ENCODE measurements at regions not wholly inside any gene's neighbourhood (a gene's known extent, or its start where the extent isn't known, plus 50 kb on each side); places are given as distances from the start of the nearest gene placed in this dataset.
A peak's percentile ranks its signal among the peaks of the same experiment; 100 is the strongest.

- ATAC-seq (no peak), DNase-seq (ENCODE audit: low spot score) (no peak)
- no peak overlapping the region for H3K4me3 Mint-ChIP-seq
Observed at GRCh38 chr20:16124491-16124890, 448.8 kb downstream of the KIF16B start.

GRCh38 chr20:16123623-16124022 is 449.6 kb downstream of the KIF16B start:
- peaks cover 0 to 3% of the 10 kb centered on the region in 2 donors for H3K27me3 Mint-ChIP-seq
- no peaks in the 10 kb centered on the region for H3K4me1 Mint-ChIP-seq (ENCODE audit: low read depth in 2 of 2)
- ATAC-seq, result no peak
- H3K4me3 Mint-ChIP-seq, result no peak overlapping the region
- peaks cover 6% of the 10 kb centered on the region for H3K36me3 Mint-ChIP-seq
- no peak for DNase-seq (ENCODE audit: low spot score)
- H3K27ac Mint-ChIP-seq, result no peak overlapping the region
- no peaks in the 10 kb centered on the region for H3K9me3 Mint-ChIP-seq

More at GRCh38 chr20:16124491-16124890, 448.8 kb downstream of the KIF16B start:
- peaks cover 0 to 3% of the 10 kb centered on the region in 2 donors for H3K27me3 Mint-ChIP-seq
- no peaks in the 10 kb centered on the region for H3K9me3 Mint-ChIP-seq
- H3K4me1 Mint-ChIP-seq (ENCODE audit: low read depth in 2 of 2), result no peaks in the 10 kb centered on the region
- H3K27ac Mint-ChIP-seq, result no peak overlapping the region
- H3K36me3 Mint-ChIP-seq, result peaks cover 4% of the 10 kb centered on the region

GRCh38 chr20:16119909-16120308 is 453.3 kb downstream of the KIF16B start:
- DNase-seq (ENCODE audit: low spot score), result no peak
- no peaks in the 10 kb centered on the region for H3K4me1 Mint-ChIP-seq (ENCODE audit: low read depth in 2 of 2)
- no peak overlapping the region for H3K27ac Mint-ChIP-seq
- peaks cover 0 to 7% of the 10 kb centered on the region in 2 donors for H3K27me3 Mint-ChIP-seq
- no peak overlapping the region for H3K4me3 Mint-ChIP-seq
- H3K9me3 Mint-ChIP-seq, result peaks cover 7% of the 10 kb centered on the region
- peaks cover 11% of the 10 kb centered on the region for H3K36me3 Mint-ChIP-seq
- ATAC-seq, result no peak

- H3K27ac Mint-ChIP-seq, result no peak overlapping the region
- ATAC-seq (no peak), DNase-seq (ENCODE audit: low spot score) (no peak)
- H3K9me3 Mint-ChIP-seq, result peaks cover 10% of the 10 kb centered on the region
- peaks cover 15% of the 10 kb centered on the region for H3K36me3 Mint-ChIP-seq
- H3K4me3 Mint-ChIP-seq, result no peak overlapping the region
- H3K4me1 Mint-ChIP-seq (ENCODE audit: low read depth in 2 of 2), result no peaks in the 10 kb centered on the region
- H3K27me3 Mint-ChIP-seq, result peaks cover 6 to 10% of the 10 kb centered on the region in 2 donors
Observed at GRCh38 chr20:16115911-16116552, 457.2 kb downstream of the KIF16B start.

GRCh38 chr20:16113736-16114135 is 459.5 kb downstream of the KIF16B start:
- ATAC-seq, result no peak
- peaks cover 15% of the 10 kb centered on the region for H3K36me3 Mint-ChIP-seq

GRCh38 chr20:16111852-16112412 is 461.3 kb downstream of the KIF16B start:
- H3K27me3 Mint-ChIP-seq, result peaks cover 6% of the 10 kb centered on the region in 2 donors
- peaks cover 4% of the 10 kb centered on the region for H3K36me3 Mint-ChIP-seq
- ATAC-seq, result no peak
- no peak overlapping the region for H3K4me3 Mint-ChIP-seq
- H3K27ac Mint-ChIP-seq, result no peak overlapping the region
- no peak for DNase-seq (ENCODE audit: low spot score)
- H3K9me3 Mint-ChIP-seq, result peaks cover 5% of the 10 kb centered on the region
- no peaks in the 10 kb centered on the region for H3K4me1 Mint-ChIP-seq (ENCODE audit: low read depth in 2 of 2)

More at GRCh38 chr20:16113736-16114135, 459.5 kb downstream of the KIF16B start:
- H3K4me3 Mint-ChIP-seq, result no peak overlapping the region
- peaks cover 12% of the 10 kb centered on the region for H3K9me3 Mint-ChIP-seq
- H3K27ac Mint-ChIP-seq, result no peak overlapping the region
- DNase-seq (ENCODE audit: low spot score), result no peak
- H3K27me3 Mint-ChIP-seq, result peaks cover 6 to 11% of the 10 kb centered on the region in 2 donors
- no peaks in the 10 kb centered on the region for H3K4me1 Mint-ChIP-seq (ENCODE audit: low read depth in 2 of 2)

- H3K36me3 Mint-ChIP-seq, result peaks cover 4% of the 10 kb centered on the region
- no peak overlapping the region for H3K4me3 Mint-ChIP-seq
- peaks cover 5% of the 10 kb centered on the region for H3K9me3 Mint-ChIP-seq
- DNase-seq (ENCODE audit: low spot score) (no peak), ATAC-seq (no peak)
- no peaks in the 10 kb centered on the region for H3K4me1 Mint-ChIP-seq (ENCODE audit: low read depth in 2 of 2)
- H3K27me3 Mint-ChIP-seq, result peaks cover 6% of the 10 kb centered on the region in 2 donors
- H3K27ac Mint-ChIP-seq, result no peak overlapping the region
Observed at GRCh38 chr20:16111172-16111832, 461.9 kb downstream of the KIF16B start.

GRCh38 chr20:16107172-16107870 is 465.9 kb downstream of the KIF16B start:
- ATAC-seq, result peak in 1 of 2 donors; percentile 28
- no peak for DNase-seq (ENCODE audit: low spot score)
- no peaks in the 10 kb centered on the region for H3K36me3 Mint-ChIP-seq
- no peak overlapping the region for H3K4me3 Mint-ChIP-seq
- peaks cover 0 to 2% of the 10 kb centered on the region in 2 donors for H3K27me3 Mint-ChIP-seq
- no peak overlapping the region for H3K27ac Mint-ChIP-seq
- no peaks in the 10 kb centered on the region for H3K4me1 Mint-ChIP-seq (ENCODE audit: low read depth in 2 of 2)
- H3K9me3 Mint-ChIP-seq, result peaks cover 3% of the 10 kb centered on the region

GRCh38 chr20:16106191-16106849 is 466.9 kb downstream of the KIF16B start:
- Mint-ChIP-seq H3K27ac (no peak overlapping the region), H3K36me3 (no peaks in the 10 kb centered on the region), H3K4me1 (ENCODE audit: low read depth in 2 of 2) (no peaks in the 10 kb centered on the region), H3K27me3 (peaks cover 0 to 2% of the 10 kb centered on the region in 2 donors), H3K4me3 (no peak overlapping the region), H3K9me3 (peaks cover 3% of the 10 kb centered on the region)
- ATAC-seq, result no peak
- DNase-seq (ENCODE audit: low spot score), result no peak

- no peak overlapping the region for H3K27ac Mint-ChIP-seq
- H3K36me3 Mint-ChIP-seq, result no peaks in the 10 kb centered on the region
- H3K4me3 Mint-ChIP-seq, result no peak overlapping the region
- DNase-seq (ENCODE audit: low spot score) (no peak), ATAC-seq (no peak)
- H3K9me3 Mint-ChIP-seq, result no peaks in the 10 kb centered on the region
- H3K4me1 Mint-ChIP-seq (ENCODE audit: low read depth in 2 of 2), result no peaks in the 10 kb centered on the region
- H3K27me3 Mint-ChIP-seq, result peaks cover 0 to 4% of the 10 kb centered on the region in 2 donors
Observed at GRCh38 chr20:16104783-16105182, 468.5 kb downstream of the KIF16B start.
